Breast epithelium (tissue), 4 donors: ENCODE measurements at regions not wholly inside any gene's neighbourhood (a gene's known extent, or its start where the extent isn't known, plus 50 kb on each side); places are given as distances from the start of the nearest gene placed in this dataset.

ENCODE experiments used
- DNase-seq, 2 donors: peaks; one replicate each; pipeline ENCODE4 v3.0.0-alpha.2; 2019; ENCODE audit warnings: low spot score in 2 of 2
- H3K27ac ChIP-seq, 2 donors: fragments of 200-600 bp; sonication (generic) in 1 of 2; one replicate each; pipeline ENCODE4 v1.5.1; 2016 to 2019; ENCODE audit warnings: mild to moderate bottlenecking in 1 of 2
- H3K27me3 ChIP-seq, 2 donors: fragments of 200-600 bp; sonication (generic) in 1 of 2; one replicate each; pipeline versions ENCODE4 v1.5.1 to v1.6.0; 2017 to 2019; ENCODE audit warnings: control low read depth in 1 of 2, mild to moderate bottlenecking in 1 of 2
- H3K36me3 ChIP-seq: fragments of 200-600 bp; one replicate; pipeline ENCODE4 v1.5.1; 2019
- H3K4me1 ChIP-seq, 2 donors: fragments of 200-600 bp; sonication (generic); one replicate each; pipeline ENCODE4 v1.5.1; 2016 to 2019; ENCODE audit warnings: control low read depth in 1 of 2
- H3K4me3 ChIP-seq, 3 donors: fragments of 200-600 bp; sonication (generic); 1 replicate in 2 of 3; 2 replicates in 1 of 3; pipeline ENCODE4 v1.5.1; 2016 to 2019; ENCODE audit warnings: mild to moderate bottlenecking in 3 of 3, moderate library complexity in 2 of 3
- H3K9me3 ChIP-seq, 2 donors: fragments of 200-600 bp; sonication (generic) in 1 of 2; one replicate each; pipeline ENCODE4 v1.5.1; 2016 to 2019; ENCODE audit warnings: control low read depth in 1 of 2
- CTCF ChIP-seq, 3 donors: fragments of 450-650 bp; IDR thresholded peaks; one replicate each; pipeline ENCODE4 v1.5.1; 2016 to 2017; ENCODE audit warnings: antibody characterized with exemption in 3 of 3, mild to moderate bottlenecking in 3 of 3, moderate library complexity in 3 of 3
- POLR2A ChIP-seq: fragments of 450-650 bp; IDR thresholded peaks from one replicate; pipeline ENCODE4 v1.6.1; 2016; ENCODE audit warnings: antibody characterized with exemption, mild to moderate bottlenecking, moderate library complexity
- POLR2AphosphoS5 ChIP-seq, 3 donors: sonication (generic); formaldehyde crosslinking; IDR thresholded peaks; one replicate each; pipeline ENCODE4 v1.6.1; 2017; ENCODE audit warnings: antibody characterized with exemption in 3 of 3
- intact Hi-C: fragments of 100-400 bp; cut with DNase I; formaldehyde crosslinking; loops from one replicate; pipeline ENCODE4 v1.15.1; 2023; ENCODE audit warnings: low total_unique reads

GRCh38 chr3:10625323-10625722, 119.9 kb upstream of the ATP2B2 start:
- H3K4me3 ChIP-seq = no peak overlapping the region
- no peaks in the 10 kb centered on the region for H3K9me3 ChIP-seq
- H3K27me3 ChIP-seq = peaks cover 0 to 13% of the 10 kb centered on the region in 2 donors
- H3K36me3 ChIP-seq = no peaks in the 10 kb centered on the region
- DNase-seq = no peak
- TF ChIP-seq POLR2A (no peak), POLR2AphosphoS5 (IDR thresholded peaks at IDR 0.05) (no peak), CTCF (IDR thresholded peaks at IDR 0.05) (no peak)
- no peaks in the 10 kb centered on the region for H3K4me1 ChIP-seq
- H3K27ac ChIP-seq = no peak overlapping the region
- intact Hi-C loops = no loop called here

DNA sequence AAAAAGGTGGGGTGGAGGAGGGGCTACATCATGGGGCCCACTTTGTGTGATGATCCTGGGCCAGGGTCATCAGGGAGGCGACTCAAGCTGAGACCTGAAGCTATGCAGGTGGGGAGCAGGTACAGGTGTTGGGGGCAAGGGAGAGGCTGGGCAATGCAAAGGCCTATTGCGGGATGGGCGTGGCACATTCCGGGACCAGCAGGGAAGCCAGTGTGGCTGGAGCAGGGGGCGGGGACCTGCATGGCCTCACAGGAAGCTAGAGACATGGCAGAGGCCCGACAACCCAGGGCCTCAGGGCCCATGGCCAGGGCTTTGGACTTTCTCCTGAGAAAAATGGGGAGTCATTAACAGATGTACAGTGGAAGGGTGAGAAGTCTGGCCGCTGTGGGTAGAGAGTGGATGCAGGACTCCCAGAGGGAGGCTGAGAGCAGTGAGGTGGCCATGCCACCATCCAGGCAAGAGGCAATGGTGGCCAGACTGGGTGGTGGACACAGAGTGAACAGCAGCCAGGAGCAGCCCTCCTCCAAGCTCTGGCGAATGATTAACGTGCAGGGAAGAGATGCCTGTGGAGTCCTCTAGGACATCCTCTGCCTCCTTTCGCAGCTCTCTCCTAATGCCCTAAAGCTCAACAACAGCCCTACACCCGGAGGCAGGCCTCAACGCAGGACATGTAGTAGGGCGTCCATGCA, 122.6 kb upstream of the ATP2B2 start:
- Histone ChIP-seq H3K9me3 (no peaks in the 10 kb centered on the region), H3K4me1 (no peaks in the 10 kb centered on the region), H3K36me3 (no peaks in the 10 kb centered on the region), H3K4me3 (no peak overlapping the region), H3K27me3 (no peaks in the 10 kb centered on the region), H3K27ac (no peak overlapping the region)
- no peak for DNase-seq
- intact Hi-C loops = no loop called here
- TF ChIP-seq CTCF (IDR thresholded peaks at IDR 0.05) = no peak
- TF ChIP-seq POLR2AphosphoS5 (IDR thresholded peaks at IDR 0.05) = no peak
- TF ChIP-seq POLR2A = no peak

- no peaks in the 10 kb centered on the region for H3K4me1 ChIP-seq
- no peaks in the 10 kb centered on the region for H3K9me3 ChIP-seq
- TF ChIP-seq CTCF (IDR thresholded peaks at IDR 0.05) (no peak), POLR2A (no peak), POLR2AphosphoS5 (IDR thresholded peaks at IDR 0.05) (no peak)
- no peaks in the 10 kb centered on the region for H3K36me3 ChIP-seq
- no peaks in the 10 kb centered on the region for H3K27me3 ChIP-seq
- H3K4me3 ChIP-seq = no peak overlapping the region
- DNase-seq = no peak
- no peak overlapping the region for H3K27ac ChIP-seq
- intact Hi-C loops = no loop called here
Measured at GRCh38 chr3:10628891-10629670, 123.7 kb upstream of the ATP2B2 start.

DNA sequence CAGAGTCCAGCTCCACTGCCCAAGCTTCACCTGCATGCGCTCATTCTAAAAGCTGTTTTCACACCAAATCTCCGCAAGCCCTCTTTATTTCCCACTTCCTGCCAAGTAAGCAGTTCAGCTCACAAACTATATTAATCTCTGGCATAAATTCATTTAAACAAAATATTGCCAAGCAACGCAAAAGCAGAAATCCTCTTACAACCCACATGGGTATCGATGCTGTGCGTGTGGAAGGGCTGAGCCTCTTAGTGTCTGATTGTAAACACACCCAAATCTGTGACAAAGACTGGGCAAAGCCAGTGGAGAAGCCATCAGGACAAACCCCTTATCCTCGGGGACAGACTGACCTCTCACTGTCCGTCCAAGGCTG, 124.3 kb upstream of the ATP2B2 start:
- Histone ChIP-seq H3K4me1 (no peaks in the 10 kb centered on the region), H3K9me3 (no peaks in the 10 kb centered on the region), H3K27me3 (no peaks in the 10 kb centered on the region), H3K27ac (no peak overlapping the region), H3K4me3 (no peak overlapping the region), H3K36me3 (no peaks in the 10 kb centered on the region)
- TF ChIP-seq CTCF (IDR thresholded peaks at IDR 0.05) = no peak
- DNase-seq = no peak
- intact Hi-C loops = no loop called here

GRCh38 chr3:10631224-10631623, 125.8 kb upstream of the ATP2B2 start:
- intact Hi-C loops = no loop called here
- no peak for DNase-seq
- no peak for TF ChIP-seq POLR2AphosphoS5 (IDR thresholded peaks at IDR 0.05)
- Histone ChIP-seq H3K4me3 (no peak overlapping the region), H3K27ac (no peak overlapping the region), H3K4me1 (no peaks in the 10 kb centered on the region), H3K27me3 (no peaks in the 10 kb centered on the region), H3K36me3 (no peaks in the 10 kb centered on the region), H3K9me3 (peaks cover 0 to 4% of the 10 kb centered on the region in 2 donors)
